C4-2B (cell line): ENCODE measurements at regions not wholly inside any gene's neighbourhood (a gene's known extent, or its start where the extent isn't known, plus 50 kb on each side); places are given as distances from the start of the nearest gene placed in this dataset.

Source experiments
- ZFX ChIP-seq: fragments of 450-650 bp; IDR thresholded peaks from 2 replicates; pipeline ENCODE4 v1.6.1; 2017
- TF ChIP-seq, protein P1 (sequence below): fragments of 450-650 bp; conservative IDR thresholded peaks from 2 replicates; pipeline ENCODE4 v1.5.1; 2017; ENCODE audit warnings: mild to moderate bottlenecking

DNA sequence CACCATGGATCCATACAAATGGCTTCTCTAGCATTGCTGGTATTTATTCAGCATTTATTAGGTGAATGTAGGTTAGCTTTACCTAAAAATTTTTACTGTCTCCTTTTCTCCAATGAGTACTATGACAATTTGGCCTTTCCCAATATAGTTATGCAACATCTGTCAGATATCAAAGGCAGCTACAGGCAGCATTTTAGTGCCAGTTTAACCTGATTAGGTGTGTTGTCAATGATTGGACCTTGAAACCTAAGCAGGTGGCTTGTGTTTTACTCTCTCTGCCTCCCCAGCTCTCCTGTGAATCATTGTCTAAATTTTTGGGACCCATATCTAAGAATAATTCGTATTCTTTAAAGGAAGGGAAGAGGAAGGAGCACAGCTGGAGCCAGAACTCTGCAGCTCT, 228.9 kb downstream of the KBTBD8 start:
- TF ChIP-seq, protein P1, sequence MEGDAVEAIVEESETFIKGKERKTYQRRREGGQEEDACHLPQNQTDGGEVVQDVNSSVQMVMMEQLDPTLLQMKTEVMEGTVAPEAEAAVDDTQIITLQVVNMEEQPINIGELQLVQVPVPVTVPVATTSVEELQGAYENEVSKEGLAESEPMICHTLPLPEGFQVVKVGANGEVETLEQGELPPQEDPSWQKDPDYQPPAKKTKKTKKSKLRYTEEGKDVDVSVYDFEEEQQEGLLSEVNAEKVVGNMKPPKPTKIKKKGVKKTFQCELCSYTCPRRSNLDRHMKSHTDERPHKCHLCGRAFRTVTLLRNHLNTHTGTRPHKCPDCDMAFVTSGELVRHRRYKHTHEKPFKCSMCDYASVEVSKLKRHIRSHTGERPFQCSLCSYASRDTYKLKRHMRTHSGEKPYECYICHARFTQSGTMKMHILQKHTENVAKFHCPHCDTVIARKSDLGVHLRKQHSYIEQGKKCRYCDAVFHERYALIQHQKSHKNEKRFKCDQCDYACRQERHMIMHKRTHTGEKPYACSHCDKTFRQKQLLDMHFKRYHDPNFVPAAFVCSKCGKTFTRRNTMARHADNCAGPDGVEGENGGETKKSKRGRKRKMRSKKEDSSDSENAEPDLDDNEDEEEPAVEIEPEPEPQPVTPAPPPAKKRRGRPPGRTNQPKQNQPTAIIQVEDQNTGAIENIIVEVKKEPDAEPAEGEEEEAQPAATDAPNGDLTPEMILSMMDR: no peak
- no peak for TF ChIP-seq ZFX
